ENCODE measurements at regions not wholly inside any gene's neighbourhood (a gene's known extent, or its start where the extent isn't known, plus 50 kb on each side); places are given as distances from the start of the nearest gene placed in this dataset.

DNA sequence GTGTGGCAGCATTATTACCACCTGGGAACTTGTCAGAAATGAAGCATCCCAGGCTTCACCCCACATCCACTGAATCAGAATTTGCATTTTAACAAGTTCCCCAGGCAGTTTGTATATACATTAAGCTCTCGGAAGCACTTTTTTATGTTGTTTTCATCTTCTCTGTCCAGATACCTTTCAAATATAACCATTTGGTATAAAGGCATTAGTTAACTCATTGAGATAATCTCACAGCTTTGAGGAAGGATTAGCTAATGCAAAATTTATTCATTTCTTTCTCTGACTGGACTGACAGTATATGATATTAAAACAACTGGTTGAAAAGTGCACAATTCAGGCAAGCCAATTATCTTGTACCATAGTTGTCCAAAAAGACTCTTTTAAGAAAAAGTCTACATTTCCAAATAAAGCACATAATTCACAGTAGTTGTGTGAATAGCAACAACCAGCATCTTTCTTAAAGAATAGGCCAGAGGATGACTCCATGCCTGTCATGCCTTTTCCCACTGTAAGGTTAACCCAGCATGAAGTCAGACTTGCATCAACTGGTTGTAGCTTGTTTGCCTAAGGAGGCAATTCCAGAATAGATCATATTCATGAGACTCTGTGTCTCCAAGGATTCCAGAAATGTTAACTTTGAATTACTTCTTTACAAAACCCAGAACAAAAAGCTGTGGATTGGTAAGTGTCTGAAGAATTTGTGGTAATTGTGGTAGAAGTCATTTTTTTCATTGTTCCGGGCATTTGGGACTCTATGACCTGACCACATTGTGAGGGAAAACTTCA lies 254.3 kb upstream of the SESN3 start (continued):
- TF ChIP-seq KDM4A (IDR thresholded peaks at IDR 0.05; ENCODE audit: low read depth, low read length, severe bottlenecking) (no peak), NRF1 (IDR thresholded peaks at IDR 0.05; ENCODE audit: low read depth, low read length) (no peak), EZH2 (IDR thresholded peaks at IDR 0.05; ENCODE audit: low read depth, low read length, severe bottlenecking) (no peak)
